ENCODE measurements at regions not wholly inside any gene's neighbourhood (a gene's known extent, or its start where the extent isn't known, plus 50 kb on each side); places are given as distances from the start of the nearest gene placed in this dataset.

DNA sequence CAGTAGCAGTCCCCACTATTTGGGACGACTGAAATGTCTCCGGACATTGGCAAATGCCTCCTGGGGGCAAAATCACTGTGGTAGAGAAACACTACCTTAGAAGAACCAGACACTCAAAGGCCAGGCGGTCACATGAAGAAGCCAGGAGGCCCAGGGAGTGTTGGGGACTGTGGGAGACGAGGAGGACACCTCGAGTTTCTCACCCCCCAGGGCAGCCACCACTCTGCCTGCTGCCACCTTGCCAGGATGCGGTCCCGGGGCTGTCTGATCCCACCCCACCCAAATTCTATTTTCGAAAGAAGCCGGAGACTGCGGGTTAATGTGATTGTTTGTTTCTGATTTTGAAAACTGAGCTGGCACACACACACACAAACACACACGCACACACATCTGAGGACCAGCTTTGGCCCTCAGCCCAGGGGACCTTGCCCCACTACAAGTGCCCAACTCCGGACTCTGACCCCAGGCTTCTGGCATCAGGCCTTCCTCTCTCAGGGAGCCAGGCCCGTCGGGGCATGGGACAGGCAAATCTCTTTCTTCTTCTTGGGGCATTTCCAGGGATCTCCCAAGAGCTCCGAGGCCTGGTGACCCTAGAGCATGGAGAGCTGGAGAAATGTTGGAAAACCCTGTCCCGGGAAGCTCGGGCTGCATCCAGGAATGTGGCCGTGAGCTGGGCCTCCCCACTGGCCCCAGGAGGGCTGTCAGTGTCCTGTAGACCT, 187.5 kb upstream of the PMEPA1 start:
- no peak for TF ChIP-seq CTCF (IDR thresholded peaks at IDR 0.05; ENCODE audit: insufficient read depth, low read length, poor library complexity, severe bottlenecking)
- TF ChIP-seq EZH2phosphoT487 (conservative IDR thresholded peaks at IDR 0.05; ENCODE audit: low read length) = no peak
